HG02852 (cell line): ENCODE measurements at regions not wholly inside any gene's neighbourhood (a gene's known extent, or its start where the extent isn't known, plus 50 kb on each side); places are given as distances from the start of the nearest gene placed in this dataset.
A peak's percentile ranks its signal among the peaks of the same experiment; 100 is the strongest.

ENCODE experiments used
- ATAC-seq: cut with Tn5 transposase; IDR thresholded peaks from one replicate; pipeline ENCODE4 v1.9.1; 2021; ENCODE audit warnings: mild to moderate bottlenecking, moderate library complexity; ENCODE audit not compliant: unreplicated experiment

- no peak for ATAC-seq
Observed at GRCh38 chr1:90412563-90412962, 304.5 kb downstream of the BARHL2 start.

DNA sequence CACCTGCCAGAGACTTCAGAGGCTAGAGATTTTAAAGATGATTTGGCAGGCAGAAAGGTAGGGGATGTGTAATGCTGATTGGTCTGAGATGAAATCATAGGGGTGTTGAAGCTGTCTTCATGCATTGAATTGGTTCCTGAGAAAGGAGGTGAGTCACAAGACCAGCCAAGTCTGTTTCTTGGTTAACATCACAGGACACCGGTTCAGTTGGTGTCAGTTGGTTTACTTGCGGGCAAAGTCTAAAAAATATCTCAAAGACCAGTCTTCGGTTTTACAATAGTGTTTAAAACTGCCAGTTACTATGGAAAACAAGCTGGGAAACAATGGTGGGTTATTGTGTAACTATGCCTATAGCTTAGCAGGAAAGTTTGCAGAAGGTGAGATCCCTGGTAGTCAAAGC is 305.9 kb downstream of the BARHL2 start:
- no peak for ATAC-seq

DNA sequence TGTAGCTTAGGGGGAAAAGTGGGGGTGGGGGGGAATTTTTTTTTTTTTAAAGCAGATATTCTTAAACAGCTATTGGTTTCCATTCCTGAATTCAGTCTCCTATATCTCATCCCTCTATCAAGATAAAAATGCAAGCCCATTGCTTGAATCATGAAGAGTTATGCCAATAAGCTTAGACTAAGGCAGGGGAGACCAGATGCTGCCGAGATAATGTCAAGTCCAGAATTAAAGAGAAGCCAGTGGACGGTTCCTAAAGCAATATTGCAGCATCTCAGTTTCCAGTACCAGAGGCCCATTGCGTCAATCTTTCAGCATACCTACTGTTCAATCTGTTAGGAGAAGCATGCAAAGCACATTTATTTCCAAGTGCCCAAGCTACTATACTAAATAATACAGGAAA is 309.4 kb downstream of the BARHL2 start:
- ATAC-seq, result no peak

GRCh38 chr1:90405726-90406125 is 311.4 kb downstream of the BARHL2 start:
- no peak for ATAC-seq

- ATAC-seq, result no peak
Observed at GRCh38 chr1:90402893-90403849, 313.9 kb downstream of the BARHL2 start.

DNA sequence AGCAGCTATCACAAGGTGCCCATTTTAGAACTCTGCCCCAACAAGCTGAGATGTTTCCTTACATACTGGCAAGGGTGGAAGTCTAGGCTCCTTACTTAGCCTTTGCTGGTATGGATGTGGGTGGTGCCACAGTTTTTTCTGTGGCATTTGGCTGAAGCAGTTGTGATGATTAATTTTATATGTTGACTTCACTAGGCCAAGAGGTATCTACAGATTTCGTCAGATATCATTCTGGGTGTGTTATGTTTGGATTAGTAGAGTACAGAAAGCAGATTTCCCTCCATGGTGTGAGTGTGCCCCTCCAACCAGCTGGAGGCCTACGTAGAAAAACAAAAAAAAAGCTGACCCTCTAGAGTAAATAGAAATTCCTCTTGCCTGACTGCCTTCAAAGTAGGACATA is 317.0 kb downstream of the BARHL2 start:
- no peak for ATAC-seq

GRCh38 chr1:90396917-90397316 is 320.2 kb downstream of the BARHL2 start:
- ATAC-seq, result no peak

DNA sequence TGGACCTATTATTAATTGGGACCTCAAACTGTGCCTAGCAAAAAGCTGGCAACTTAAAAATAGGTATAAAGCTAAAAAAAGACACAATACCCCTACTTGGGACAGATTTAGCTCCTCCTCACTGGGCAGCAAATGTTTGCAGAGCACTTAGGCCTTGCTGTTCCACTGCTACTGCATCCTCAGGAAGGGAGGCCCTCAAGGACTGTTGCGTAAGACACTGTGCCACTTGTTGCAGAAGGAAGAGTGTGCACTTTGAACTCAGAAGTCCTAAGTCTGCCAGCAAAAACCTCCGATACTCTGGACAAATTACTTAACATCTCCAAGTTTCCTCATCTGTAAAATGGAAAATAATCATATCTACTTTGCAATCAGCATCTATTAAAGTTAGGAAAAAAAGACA is 322.9 kb downstream of the BARHL2 start:
- no peak for ATAC-seq

GRCh38 chr1:90393025-90393424 is 324.1 kb downstream of the BARHL2 start:
- ATAC-seq, result no peak

GRCh38 chr1:90391126-90391525 is 326.0 kb downstream of the BARHL2 start:
- ATAC-seq, result no peak

DNA sequence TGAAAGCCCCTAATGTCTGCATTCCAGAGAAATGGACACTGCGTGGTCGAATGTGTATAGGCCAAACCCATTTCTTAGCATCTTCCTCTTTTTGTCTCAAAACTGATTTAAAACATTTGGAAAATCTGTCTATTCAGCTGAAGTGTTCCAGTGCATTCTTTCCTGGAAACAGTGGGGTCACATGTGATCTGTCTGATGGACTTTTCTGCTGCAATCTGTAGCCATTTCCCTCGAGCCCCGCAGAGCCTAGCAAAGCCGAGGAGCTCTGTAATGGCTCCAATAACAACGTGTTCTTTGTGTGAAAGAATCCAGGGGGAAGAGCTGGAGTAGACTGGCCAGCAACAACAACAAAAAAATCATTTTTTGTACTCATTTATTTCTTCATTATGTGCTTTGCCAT is 329.3 kb downstream of the BARHL2 start:
- no peak for ATAC-seq

- no peak for ATAC-seq
Observed at GRCh38 chr1:90386899-90387720, 330.0 kb downstream of the BARHL2 start.

DNA sequence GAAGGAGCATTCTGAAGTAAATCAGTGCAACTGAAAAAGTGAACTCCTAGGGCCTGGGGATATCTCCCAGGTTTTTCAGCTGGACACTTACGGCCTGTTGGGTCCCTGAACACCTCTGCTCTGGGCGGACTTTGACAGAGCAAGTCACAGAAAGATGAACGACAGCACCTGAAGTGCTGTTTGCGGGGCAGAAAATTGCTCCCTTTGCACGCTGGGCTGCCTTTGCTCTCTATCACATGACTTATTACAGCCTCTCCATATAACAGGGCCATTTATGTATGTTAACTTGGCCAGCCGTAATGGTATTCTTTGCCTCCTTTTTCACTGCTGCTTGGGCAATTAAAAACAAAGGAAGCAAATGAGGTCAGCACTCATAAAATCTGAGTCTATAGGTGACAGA is 332.9 kb downstream of the BARHL2 start:
- no peak for ATAC-seq

DNA sequence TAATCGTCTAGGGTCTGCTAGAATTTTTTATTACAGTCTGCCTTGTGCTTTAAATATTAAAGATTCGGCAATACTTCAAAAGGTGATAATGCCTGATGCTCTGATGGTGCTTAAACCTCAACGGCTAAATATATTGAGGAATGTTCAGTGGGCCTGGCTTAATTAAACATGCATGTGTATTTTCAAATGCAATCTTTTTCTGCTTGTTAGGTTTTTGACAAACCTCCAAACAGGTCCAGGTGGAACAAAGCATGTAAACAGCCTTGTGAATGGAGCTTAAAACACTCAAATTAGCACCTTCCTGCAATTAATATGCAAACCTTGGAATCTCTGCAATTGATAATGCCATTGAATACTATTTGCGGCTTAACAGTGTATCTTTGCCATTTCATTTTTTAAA is 334.9 kb downstream of the BARHL2 start:
- no peak for ATAC-seq

DNA sequence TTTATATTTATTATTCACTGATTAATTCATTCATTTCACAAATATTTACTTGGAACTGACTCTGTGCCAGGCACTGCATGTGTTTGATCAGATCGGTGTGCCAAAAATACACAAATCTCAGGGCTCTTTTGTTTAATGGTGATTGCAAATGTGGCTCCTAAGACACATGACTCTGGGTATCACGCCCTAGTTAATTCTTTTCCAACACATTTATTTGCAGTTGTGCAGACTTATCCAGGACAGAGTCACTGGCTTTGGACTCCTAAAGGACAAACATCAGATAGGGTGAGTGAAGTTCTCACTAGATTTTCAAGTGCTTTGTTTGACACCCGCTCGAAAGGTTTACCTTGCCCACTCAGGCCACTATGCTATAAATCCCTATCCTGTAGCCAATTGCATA is 335.5 kb downstream of the BARHL2 start:
- ATAC-seq, result no peak

DNA sequence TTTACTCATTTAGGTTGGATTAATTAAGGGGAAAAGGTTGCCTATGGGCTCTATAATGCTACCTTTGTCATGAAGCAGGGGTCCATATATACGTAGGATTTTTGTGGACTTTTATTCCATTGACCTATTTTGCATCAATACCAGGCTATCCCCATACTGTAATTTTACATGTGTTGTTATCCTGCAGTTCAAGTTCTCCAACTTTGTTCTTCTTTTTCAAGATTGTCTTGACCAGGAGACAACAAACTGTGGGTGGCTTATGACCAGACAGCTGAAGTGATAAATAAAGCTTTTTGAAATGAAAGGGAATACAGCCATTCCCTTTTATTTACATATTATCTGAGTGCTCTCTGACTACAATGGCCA is 345.7 kb downstream of the BARHL2 start:
- ATAC-seq, result no peak

GRCh38 chr1:90370686-90371447 is 346.2 kb downstream of the BARHL2 start:
- no peak for ATAC-seq

- ATAC-seq, result no peak
Observed at GRCh38 chr1:90362163-90362562, 354.9 kb downstream of the BARHL2 start.

- no peak for ATAC-seq
Observed at GRCh38 chr1:90361026-90361425, 356.1 kb downstream of the BARHL2 start.

DNA sequence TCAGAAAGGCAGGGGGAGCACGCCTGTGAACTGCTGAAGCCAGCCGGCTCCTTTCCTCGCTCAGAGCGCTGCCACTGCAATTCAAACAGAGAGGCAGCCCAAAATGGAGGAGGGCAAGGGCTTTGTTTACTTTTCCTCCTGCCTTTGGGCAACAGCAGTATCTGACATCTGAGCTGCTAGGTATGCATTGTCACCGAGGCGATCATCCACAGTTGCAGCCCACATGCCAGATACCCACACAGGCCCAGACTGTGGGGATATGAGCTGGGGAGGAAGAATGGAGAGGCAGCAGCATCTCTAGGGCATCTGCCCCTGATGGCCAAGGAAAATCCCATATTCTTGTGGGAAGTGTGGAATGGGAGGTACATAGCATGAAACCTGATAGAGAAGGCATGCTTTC is 357.1 kb downstream of the BARHL2 start:
- no peak for ATAC-seq

GRCh38 chr1:90358448-90358847 is 358.7 kb downstream of the BARHL2 start:
- ATAC-seq, result peak; percentile 41
